ENCODE measurements at regions not wholly inside any gene's neighbourhood (a gene's known extent, or its start where the extent isn't known, plus 50 kb on each side); places are given as distances from the start of the nearest gene placed in this dataset.
"Not testable (repeated sequence)": the region's sequence is repeated elsewhere in the genome, so short reads cannot be mapped to it uniquely, and the experiment has no call there.

DNA sequence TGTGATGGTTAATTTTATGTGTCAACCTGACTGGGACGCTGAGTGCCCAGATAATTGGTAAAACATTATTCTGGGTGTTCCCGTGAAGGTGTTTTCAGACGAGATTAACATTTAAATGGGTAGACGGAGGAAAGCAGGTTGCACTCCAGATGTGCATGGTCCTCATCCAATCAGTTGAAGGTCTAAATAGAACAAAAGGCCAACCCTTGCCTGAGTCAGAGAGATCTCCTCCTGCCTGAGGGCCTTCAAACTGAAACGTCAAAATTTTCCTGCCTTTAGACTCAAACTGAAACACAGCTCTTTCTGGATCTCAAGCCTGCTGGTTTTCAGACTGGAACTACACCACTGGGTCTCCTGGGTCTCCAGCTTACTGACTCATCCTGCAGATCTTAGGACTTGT lies 73.5 kb downstream of the NPIPA8 start:
- DNase-seq = not testable (repeated sequence)

DNA sequence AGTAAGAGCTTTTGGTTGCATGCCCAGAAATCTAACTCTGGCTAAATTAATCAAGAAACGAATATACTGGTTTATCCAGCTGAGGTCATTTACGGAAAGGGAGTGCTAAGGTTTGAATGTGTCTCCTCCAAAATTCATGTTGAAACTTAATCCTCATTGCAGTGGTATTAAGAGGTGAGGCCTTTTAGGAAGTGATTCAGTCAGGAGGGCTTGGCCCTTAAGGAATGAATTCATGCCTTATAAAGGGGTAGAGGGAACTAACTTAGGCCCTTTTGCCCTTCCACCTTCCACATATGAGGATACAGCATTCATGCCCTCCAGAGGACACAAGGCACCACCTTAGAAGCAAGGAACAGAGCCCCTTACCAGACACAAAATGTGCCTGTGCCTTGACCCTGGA lies 74.7 kb downstream of the NPIPA8 start:
- not testable (repeated sequence) for DNase-seq

DNA sequence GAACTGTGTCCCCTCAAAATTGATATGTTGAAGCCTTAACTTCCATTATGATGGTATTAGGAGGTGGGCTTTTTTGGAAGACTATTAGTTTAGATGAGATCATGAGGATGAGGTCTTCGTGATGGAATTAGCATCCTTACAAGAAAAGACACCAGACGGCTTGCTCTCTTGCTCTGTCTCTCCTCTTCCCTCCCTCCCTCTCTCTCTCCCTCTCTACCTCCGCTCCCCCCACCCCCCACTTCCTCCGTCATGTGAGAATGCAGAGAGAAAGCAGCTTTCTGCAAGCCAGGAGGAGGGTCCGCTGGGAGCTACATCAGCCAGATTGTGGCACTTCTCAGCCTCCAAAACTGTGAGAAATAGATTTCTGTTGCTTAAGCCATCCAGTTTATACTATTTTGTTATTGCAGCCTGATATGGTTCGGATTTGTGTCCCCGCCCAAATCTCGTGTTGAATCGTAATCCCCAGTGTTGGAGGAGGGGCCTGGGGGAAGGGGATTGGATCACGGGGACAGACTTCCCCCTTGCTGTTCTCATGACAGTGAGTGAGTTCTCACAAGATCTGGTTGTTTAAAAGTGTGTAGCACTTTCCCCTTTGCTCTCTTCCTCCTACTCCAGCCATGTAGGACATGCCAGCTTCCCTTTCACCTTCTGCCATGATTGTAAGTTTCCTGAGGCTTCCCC lies 76.9 kb downstream of the NPIPA8 start:
- DNase-seq = not testable (repeated sequence)

DNA sequence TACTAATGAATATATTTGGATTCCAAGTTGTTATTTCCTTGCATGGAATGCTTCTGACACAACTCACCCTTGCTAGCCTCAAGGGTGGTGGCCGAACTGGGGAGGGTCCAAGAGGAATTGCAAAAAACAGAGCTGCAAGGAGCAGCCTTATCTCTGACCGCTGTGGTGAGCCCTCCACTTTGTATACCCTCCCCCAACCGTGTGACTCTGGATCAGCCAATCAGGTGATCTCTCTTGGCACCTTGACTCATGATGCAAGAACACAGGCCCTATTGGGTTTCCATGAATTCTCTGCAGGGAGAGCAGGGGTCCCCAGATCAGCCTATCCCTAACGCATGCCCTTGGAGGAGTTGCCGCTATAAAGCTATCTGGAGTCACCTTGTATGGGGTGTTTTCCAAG lies 83.6 kb downstream of the NPIPA8 start:
- not testable (repeated sequence) for DNase-seq

DNA sequence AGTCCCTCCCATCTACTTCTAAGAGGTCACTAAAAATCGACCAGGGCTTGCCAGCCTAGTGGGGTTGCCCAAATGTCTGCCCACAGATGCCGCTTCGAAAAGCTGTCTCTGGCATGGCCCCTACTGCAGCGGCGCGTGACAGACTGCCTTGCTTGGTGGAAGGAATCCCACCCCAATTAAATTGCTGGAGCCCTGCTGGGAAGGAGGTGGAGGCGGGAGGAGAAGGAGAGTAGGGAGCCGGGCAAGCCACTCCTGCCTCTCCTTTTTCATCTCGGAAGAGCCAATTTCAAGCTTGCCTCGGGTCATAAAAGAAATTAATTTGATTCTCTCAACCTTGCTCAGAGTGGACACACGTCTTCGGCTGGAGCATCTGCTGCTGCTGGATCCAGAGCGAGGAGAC lies 106.0 kb downstream of the NPIPA8 start:
- not testable (repeated sequence) for DNase-seq

GRCh38 chr16:18222054-18223009 lies 114.2 kb downstream of the NPIPA8 start:
- DNase-seq = not testable (repeated sequence)

DNA sequence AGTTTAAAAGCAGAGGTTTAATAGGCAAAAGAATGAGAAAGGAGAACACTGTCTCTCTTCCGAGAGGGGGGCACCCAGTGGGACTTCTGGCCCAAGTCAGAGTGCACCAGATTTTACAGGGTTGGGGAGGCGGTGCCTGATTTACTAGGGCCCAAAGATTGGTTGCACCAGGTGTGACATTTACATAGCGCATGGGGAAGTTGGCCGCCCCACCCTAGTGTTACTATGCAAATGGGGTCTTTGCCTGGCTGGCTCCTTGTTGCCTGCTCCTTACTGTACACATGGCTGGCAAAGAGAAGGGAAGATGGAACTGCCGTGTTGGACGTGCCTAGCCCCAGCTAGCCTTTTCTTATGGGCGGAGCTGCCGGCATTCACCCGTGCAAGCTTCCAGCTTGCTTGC lies 118.8 kb downstream of the NPIPA8 start:
- not testable (repeated sequence) for DNase-seq

DNA sequence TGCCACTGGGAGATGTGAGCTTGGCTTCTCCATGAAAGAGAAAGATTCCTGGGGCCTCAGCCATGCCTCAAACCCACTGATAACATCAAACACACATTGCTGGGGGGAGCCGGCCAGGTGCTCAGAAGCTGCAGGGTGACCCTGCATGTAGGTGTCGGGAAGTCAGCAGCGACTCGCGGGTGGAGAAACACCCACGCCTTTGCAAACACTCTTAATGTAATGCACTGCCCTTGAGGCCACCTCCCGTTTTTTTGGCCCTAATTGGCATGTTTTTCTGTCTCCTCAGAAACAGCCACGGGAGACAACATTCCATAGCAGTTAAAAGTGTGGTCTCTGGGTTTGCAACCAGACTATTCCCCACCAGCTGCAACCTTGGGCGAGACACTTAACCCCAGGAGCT lies 119.7 kb downstream of the NPIPA8 start:
- DNase-seq = not testable (repeated sequence)

- not testable (repeated sequence) for DNase-seq
Observed at GRCh38 chr16:18213810-18214209, 122.7 kb downstream of the NPIPA8 start.

DNA sequence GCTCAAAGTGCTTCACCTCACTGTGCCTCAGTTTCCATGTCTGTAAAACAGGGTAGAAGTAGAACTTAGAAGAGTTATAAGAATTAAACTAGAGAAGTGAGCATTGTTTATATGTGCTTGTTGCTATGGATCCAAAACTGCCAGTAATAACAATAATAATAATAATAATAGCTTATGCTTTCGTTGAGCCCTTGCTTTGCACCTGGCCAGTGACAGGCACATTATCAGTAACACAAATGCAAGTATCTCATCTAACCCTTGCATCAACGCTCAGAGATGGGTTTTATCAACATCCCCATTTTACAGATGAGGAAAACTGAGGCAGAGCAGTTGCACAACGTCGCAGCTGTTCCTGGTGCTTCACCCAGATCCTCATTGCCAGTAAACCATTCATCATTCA lies 125.0 kb downstream of the NPIPA8 start:
- not testable (repeated sequence) for DNase-seq

- not testable (repeated sequence) for DNase-seq
Observed at GRCh38 chr16:18204786-18205185, 131.8 kb downstream of the NPIPA8 start.

DNA sequence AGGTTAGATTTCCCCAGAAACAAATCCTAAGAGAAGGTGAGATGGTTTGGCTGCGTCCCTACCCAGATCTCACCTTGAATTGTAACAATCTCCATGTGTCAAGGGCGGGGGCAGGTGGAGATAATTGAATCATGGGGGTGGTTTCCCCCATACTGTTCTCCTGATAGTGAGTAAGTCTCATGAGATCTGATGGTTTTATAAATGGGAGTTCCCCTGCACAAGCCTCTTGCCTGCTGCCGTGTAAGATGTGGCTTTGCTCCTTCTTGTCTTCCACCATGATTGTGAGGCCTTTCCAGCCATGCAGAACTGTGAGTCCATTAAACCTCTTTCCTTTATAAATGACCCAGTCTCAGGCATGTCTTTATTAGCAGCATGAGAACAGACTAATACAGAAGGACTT lies 132.2 kb downstream of the NPIPA8 start:
- DNase-seq = not testable (repeated sequence)

DNA sequence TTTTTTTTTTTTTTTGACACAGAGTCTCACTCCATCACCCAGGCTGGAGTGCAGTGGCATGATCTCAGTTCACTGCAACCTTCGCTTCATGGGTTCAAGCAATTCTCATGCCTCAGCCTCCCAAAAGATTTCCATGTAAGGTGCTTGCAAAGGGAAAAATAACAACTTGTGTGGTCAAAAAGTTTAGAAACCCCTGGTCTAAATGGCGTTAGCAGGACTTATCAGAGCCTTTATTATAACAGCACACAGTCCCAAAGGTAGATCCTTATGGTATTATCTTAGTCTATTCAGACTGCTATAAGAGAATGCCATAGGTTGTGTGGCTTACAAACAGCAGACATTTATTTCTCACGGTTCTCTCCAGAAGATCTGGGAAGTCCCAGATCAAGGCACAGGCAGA lies 135.0 kb downstream of the NPIPA8 start:
- not testable (repeated sequence) for DNase-seq

GRCh38 chr16:18192389-18192788 lies 144.1 kb downstream of the NPIPA8 start:
- not testable (repeated sequence) for DNase-seq

- not testable (repeated sequence) for DNase-seq
Observed at GRCh38 chr16:18190179-18190578, 146.4 kb downstream of the NPIPA8 start.

- DNase-seq = not testable (repeated sequence)
Observed at GRCh38 chr16:18184755-18185154, 151.8 kb downstream of the NPIPA8 start.

- DNase-seq = not testable (repeated sequence)
Observed at GRCh38 chr16:18181028-18181427, 155.5 kb downstream of the NPIPA8 start.

DNA sequence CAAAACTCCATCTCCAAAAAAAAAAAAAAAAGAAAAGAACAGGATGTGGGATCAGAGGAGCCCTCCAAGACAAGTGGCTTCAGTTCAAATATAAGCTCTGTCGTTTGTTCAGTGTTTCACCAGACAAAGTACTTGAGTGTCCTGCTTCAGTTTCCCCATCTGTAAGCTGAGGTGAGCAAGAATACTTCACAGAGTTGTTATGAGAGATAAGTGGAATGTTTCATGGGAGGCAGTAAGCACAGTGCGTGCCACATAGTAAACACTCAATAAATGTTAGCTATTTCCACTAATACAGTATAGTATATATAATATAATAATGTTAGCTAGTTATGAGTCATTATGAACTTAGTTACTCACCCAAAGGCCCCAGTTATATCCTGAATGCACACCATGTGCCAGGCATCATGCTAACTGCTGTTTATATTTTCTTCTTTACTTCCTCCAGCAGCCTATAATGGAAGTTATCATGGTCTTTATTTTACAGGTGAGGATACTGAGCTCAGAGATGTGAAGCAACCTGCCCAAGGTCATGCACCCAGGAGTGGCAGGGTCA lies 162.5 kb downstream of the NPIPA8 start:
- not testable (repeated sequence) for DNase-seq

DNA sequence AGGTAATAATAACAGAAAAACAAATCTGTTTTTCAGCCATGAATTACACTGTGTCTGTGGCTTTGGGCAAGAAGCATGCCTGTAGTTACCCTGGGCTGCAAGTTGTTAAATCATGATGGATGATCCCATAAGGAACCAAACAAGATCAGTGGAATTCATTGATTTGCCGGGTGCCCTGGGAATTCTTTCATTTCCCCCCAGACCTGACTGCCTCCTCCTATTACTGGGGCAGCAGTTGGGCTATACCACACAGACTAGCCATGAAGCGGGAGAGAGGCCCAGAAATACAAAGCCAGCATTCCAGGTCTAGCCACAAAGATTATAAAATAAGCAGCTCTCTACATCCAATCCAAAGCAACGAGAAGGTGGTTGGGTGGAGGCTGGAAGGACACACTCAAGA lies 174.2 kb downstream of the NPIPA8 start:
- DNase-seq = not testable (repeated sequence)

GRCh38 chr16:18161224-18161623 lies 175.3 kb downstream of the NPIPA8 start:
- DNase-seq = not testable (repeated sequence)

DNA sequence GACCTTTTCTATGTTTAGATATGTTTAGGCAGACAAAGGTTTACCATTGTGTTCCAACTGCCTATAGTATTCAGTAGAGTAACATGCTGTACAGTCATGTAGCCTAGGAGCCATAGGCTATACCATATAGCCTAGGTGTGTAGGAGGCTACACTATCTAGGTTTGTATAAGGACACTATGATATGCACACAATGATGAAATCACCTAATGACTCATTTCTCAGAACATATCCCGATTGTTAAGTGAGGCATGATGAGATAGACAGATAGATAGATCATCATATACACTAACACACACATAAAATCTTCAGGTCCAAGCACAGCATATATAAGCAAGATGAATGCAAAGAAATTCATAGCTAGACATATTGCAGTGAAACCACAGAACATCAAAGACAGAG lies 177.4 kb downstream of the NPIPA8 start:
- DNase-seq = not testable (repeated sequence)

- not testable (repeated sequence) for DNase-seq
Observed at GRCh38 chr16:18157854-18158253, 178.7 kb downstream of the NPIPA8 start.

DNA sequence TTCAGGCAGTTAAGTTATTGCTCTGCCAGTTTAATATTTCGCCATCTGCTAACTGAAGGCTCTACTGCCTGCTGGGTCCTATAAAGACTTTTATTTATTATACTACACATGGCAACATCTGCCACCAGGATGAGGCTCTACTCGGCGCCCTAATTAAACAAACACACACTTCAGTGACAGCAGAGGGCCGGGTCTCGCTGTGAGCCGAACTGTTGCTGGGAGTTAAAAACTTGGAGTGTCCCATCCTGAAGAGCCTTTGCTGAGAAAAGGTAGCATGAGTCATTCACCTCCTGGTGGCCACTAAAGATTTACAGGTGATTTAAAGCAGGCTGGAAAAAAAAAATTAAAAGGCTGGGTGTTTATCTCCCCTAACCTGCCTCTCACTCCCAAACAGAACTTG lies 183.7 kb downstream of the NPIPA8 start:
- not testable (repeated sequence) for DNase-seq

Data from hematopoietic multipotent progenitor cell treated with erythropoietin and hydrocortisone succinate and interleukin-3 and kit ligand, for 4 days (in vitro differentiated cells).